HG03066 (cell line): ENCODE measurements at regions not wholly inside any gene's neighbourhood (a gene's known extent, or its start where the extent isn't known, plus 50 kb on each side); places are given as distances from the start of the nearest gene placed in this dataset.
"Not testable (repeated sequence)": the region's sequence is repeated elsewhere in the genome, so short reads cannot be mapped to it uniquely, and the experiment has no call there.

Source experiments
- ATAC-seq: cut with Tn5 transposase; IDR thresholded peaks from one replicate; pipeline ENCODE4 v1.9.1; 2021; ENCODE audit warnings: low read depth; ENCODE audit not compliant: unreplicated experiment

DNA sequence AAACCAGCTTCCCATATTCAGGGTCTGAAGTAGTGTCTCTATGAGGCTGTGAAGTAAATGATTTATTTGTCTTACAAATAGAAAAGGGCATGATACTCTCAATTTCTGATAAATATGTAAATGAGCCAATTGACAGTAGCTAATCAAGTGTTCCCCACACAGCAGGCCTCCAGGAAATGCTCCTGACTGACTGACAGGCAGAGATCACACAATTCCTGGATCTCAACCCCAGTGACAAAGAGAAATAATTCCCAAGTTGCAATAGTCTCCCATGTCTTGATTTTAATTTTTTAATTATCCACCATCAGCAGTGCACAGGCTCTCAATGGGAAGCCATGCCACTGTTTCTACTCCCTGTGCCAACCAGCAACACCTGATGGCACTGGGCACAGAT is 390.4 kb downstream of the SOX11 start:
- no peak for ATAC-seq

GRCh38 chr2:6083136-6083535 is 391.0 kb downstream of the SOX11 start:
- no peak for ATAC-seq

DNA sequence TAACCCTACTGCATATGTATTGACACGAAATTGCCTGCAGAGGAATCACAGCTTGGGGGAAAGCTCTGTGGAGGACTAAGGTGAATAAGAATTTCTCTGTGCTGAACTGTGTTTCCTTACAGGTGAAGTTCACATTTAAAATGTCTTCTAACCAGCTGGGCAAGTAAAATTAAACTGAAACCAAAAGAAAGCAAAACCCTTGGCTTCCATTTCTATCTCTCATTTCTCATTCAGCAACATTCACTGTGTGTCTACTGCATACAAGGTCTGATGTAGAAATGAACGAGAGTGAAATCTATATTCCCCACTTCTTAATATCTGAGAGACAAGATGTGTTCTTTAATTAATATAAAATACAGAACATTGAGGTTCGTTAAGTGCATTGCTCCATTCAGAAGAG is 397.3 kb downstream of the SOX11 start:
- ATAC-seq = no peak

DNA sequence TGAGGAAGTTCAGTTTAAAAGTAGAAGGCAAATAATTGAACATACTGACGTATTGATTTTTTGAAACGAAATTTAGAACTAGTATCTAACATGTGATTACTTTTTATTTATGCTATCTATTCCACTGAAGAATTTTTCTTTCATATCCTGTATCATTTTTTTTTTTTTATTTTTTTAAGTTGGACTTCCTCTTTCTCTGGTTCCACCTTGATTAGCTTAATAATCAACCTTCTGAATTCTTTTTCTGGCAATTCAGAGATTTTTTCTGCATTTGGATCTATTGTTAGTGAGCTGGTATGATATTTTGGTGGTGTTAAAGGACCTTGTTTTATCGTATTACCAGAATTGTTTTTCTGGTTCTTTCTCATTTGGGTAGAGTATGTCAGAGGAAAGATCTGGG is 411.2 kb downstream of the SOX11 start:
- no peak for ATAC-seq

- no peak for ATAC-seq
These were observed 411.8 kb downstream of the SOX11 start for GRCh38 chr2:6103949-6104348.

- no peak for ATAC-seq
These were observed 415.1 kb downstream of the SOX11 start for GRCh38 chr2:6107290-6107689.

GRCh38 chr2:6109831-6110230 is 417.6 kb downstream of the SOX11 start:
- no peak for ATAC-seq

- ATAC-seq = no peak
These were observed 419.6 kb downstream of the SOX11 start for GRCh38 chr2:6111781-6112261.

GRCh38 chr2:6113786-6114185 is 421.6 kb downstream of the SOX11 start:
- no peak for ATAC-seq

GRCh38 chr2:6127718-6128117 is 435.5 kb downstream of the SOX11 start:
- no peak for ATAC-seq

- no peak for ATAC-seq
These were observed 447.0 kb downstream of the SOX11 start for GRCh38 chr2:6139142-6139541.

DNA sequence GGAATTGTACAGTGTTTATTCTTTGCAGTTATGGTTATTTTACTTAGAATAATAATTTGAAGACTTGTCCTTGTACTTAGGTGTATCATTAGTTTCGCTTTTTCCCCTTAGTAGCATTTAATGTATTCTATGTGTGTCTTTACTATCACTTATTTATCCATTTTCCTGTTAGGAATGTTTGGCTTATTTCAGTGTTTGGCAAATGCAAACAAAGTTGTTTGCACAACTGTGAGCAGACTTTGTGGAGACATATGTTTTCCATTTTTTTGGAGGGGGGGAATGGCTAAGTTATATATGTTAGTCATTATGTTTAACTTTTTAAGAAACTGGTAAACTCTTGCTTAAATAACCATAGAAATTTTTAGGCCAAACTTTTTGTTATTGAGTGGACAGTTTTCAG is 447.7 kb downstream of the SOX11 start:
- ATAC-seq = no peak

DNA sequence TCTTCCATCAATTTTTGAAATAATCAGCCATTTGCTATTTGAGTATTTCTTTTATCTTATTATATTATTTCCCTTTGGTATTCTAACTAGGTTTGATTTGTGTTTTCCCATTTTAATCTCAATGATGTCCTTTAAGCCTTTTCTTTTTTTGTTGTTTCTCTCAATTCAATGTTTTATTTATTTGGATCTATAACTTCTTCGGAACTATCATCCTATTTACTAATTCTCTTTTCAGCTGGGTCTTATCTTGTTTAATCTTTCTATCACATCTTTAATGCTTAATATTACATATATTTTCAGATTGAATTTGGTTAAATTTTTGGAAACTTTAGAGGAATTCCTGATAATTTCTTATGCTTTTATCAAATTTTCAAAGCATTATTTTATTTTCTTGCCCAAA is 448.3 kb downstream of the SOX11 start:
- no peak for ATAC-seq

GRCh38 chr2:6143812-6144211 is 451.6 kb downstream of the SOX11 start:
- ATAC-seq = no peak

GRCh38 chr2:6147215-6147614 is 455.0 kb downstream of the SOX11 start:
- ATAC-seq = not testable (repeated sequence)

DNA sequence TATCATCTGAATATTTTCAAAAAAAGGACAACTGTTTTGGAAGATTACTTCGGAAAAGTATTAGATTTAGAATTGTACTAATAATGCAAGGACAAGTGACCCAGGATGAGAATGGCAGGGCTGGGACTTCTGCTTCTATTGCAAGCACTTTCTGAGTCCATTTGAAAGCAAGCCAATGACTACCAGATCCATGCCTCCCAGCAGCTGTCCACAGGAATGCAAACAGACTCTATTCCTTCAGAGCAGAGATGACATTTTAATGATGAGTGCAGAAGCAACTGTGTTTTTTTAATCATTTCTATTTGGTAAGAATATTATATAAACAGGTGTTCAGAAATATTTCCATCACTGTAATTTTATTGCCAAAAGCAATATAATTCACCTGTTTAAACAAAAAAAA is 456.7 kb downstream of the SOX11 start:
- no peak for ATAC-seq

DNA sequence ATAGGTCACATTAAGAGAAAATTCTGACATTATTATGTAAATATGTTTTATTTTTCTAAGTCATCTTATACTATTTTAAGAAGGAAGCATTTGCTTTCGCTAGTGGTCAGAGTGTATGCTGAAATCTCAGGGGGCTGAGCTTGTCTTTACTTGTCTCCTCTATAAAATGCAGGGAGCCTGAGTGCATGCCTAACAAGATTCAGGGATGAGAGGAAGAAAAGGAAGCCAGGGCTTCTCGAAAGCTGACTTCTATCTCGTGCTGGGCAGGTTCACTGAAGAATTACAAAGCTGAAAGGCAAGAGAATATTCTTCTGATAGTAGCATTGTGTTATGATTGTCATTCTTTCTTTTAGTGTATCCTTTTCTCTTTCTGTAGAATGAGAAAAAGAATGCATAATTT is 467.4 kb downstream of the SOX11 start:
- no peak for ATAC-seq

- no peak for ATAC-seq
These were observed 471.7 kb downstream of the SOX11 start for GRCh38 chr2:6163932-6164331.

DNA sequence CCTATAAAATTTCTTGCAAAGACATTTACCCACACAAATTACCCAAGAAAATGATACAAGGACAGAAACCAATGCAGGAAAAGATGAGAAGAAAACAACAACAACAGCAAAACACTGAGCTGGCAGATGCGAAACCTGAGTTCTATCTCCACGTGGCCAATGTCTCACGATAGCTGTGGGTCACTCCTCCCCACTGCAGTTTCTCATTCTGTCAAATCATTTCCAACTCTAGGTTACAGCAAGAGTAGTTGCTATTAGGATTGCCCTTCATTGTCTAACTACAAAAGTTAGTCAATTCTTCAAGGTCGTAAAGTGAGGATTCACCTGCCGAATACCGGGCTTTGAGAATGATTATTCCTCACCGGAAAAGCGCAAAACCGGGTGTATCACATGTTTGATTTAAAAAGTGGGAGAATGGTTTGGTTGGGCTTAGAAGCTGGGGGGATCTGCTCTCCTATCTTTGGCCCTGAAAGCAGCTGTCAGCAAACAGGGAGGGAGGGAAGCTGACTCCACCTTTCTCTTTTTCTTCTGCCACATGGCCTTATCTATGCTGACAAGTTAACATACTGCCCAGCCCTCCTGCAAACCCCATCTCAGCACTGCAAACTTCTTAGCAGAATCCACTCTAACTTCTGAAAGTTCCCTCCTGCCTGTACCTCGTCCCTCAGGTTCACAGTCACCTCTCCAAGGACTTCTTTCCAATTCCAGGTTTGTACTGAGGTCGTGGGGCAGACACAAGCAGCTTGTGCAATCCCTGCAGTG is 473.0 kb downstream of the SOX11 start:
- no peak for ATAC-seq

- no peak for ATAC-seq
These were observed 475.5 kb downstream of the SOX11 start for GRCh38 chr2:6167592-6168138.

DNA sequence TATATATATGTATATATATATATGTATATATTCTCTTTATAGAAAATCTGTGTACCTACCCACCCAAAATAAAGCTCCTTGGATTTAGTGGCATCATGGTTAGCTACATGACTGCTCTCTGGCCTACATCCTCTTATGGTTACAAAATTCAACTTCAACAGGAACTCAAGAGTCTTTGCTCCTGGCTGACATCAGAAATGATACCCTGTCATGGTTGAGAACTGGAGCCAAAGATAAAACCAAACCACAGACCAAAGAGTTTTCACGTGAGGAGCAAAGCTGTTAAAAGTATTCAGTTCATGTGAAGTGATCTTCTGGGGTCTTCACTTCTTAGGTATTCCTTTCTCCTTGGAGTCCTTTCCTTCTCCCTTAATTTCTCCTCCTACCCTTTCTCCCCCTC is 476.3 kb downstream of the SOX11 start:
- no peak for ATAC-seq

DNA sequence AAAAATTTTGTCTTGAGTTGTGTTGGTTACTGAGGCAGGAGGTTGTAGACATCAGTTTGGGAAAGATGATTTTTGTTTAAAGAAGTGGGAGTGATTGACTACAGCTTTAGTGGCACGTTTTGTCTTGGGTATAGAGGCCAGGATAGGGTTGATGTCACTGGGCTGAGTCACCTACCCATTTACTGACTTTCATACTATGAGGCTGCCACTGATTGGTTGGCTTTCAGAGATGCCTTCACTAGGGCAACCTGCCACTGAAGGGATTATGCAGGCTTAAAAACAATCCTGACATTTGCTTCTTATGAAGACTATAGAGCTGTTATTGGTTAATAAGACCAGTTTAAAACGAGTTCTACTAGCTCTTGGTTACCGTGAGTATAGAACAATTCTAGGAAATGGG is 479.1 kb downstream of the SOX11 start:
- no peak for ATAC-seq
